ENCODE measurements at regions not wholly inside any gene's neighbourhood (a gene's known extent, or its start where the extent isn't known, plus 50 kb on each side); places are given as distances from the start of the nearest gene placed in this dataset.

GRCh38 chr2:120401275-120402066, 55.5 kb downstream of the INHBB start:
- Histone ChIP-seq H3K56ac (ENCODE audit: insufficient read length, low read depth, low read length) (no peak overlapping the region), H3K23me2 (ENCODE audit: insufficient read length, low read depth, low read length, poor library complexity, severe bottlenecking) (no peaks in the 10 kb centered on the region), H4K91ac (ENCODE audit: insufficient read length, low read depth, low read length) (no peak overlapping the region), H3K4ac (ENCODE audit: low read depth, low read length) (no peak overlapping the region), H2BK15ac (ENCODE audit: low read depth, low read length) (no peak overlapping the region), H2BK5ac (ENCODE audit: insufficient read length, low read length) (no peak overlapping the region), H3K18ac (ENCODE audit: insufficient read length, low read depth, low read length) (no peak overlapping the region), H3K4me2 (ENCODE audit: insufficient read depth, insufficient read length, low read length) (no peak overlapping the region), H3K4me1 (ENCODE audit: insufficient read depth, low read length) (no peaks in the 10 kb centered on the region), H4K8ac (replicated peaks; ENCODE audit: insufficient read length, low read depth, low read length) (no peak overlapping the region), H3K9ac (ENCODE audit: extremely low read depth, insufficient read length, low read length) (no peak overlapping the region), H2AK5ac (ENCODE audit: insufficient read length, low read length) (no peak overlapping the region), H2BK12ac (ENCODE audit: insufficient read length, low read depth, low read length) (no peak overlapping the region), H3K23ac (ENCODE audit: insufficient read length, low read depth, low read length) (no peak overlapping the region), H3K79me1 (ENCODE audit: insufficient read depth, low read depth, low read length, poor library complexity, severe bottlenecking) (no peaks in the 10 kb centered on the region), H3K27me3 (ENCODE audit: insufficient read depth, low read length) (no peaks in the 10 kb centered on the region; the same call in 1 of the 2 replicates), H3K79me2 (ENCODE audit: insufficient read depth, low read length) (no peaks in the 10 kb centered on the region), H4K20me1 (ENCODE audit: control insufficient read depth, insufficient read depth, insufficient read length) (no peaks in the 10 kb centered on the region), H3T11ph (ENCODE audit: low read length) (no peak overlapping the region), H2BK20ac (ENCODE audit: low read depth, low read length, poor library complexity, severe bottlenecking) (no peak overlapping the region), H4K5ac (ENCODE audit: insufficient read length, low read depth, low read length) (no peak overlapping the region), H3K27ac (ENCODE audit: insufficient read length, low read depth, low read length) (no peak overlapping the region), H3K9me3 (ENCODE audit: control insufficient read depth, low read depth, low read length) (no peaks in the 10 kb centered on the region), H2AFZ (ENCODE audit: low read length) (no peak overlapping the region), H3K14ac (ENCODE audit: insufficient read depth, low read length) (no peak overlapping the region; the same call in 1 of the 2 replicates), H2BK120ac (ENCODE audit: low read depth, low read length, poor library complexity, severe bottlenecking) (no peak overlapping the region)
- Mint-ChIP-seq H3K9me3 (no peaks in the 10 kb centered on the region), H3K27ac (no peak overlapping the region), H3K27me3 (ENCODE audit: low read depth) (peaks cover 52% of the 10 kb centered on the region), H3K4me3 (no peak overlapping the region), H3K4me1 (peaks cover 0 to 7% of the 10 kb centered on the region in 2 experiments; a peak in 3 of 4 replicates), H3K36me3 (ENCODE audit: insufficient read depth in 1 of 3, low read depth in 3 of 3) (no peaks in the 10 kb centered on the region)
- TF ChIP-seq CTCF (conservative IDR thresholded peaks at IDR 0.05) = no peak
- peak; percentile 32 for DNase-seq
- no CpG with 5 or more reads among the region's 8 CpGs for WGBS (ENCODE audit: extremely low coverage, insufficient read length, low lambda C conversion rate)

Measured in H9 (cell line).